Astrocyte of the hippocampus (primary cell): ENCODE measurements at regions not wholly inside any gene's neighbourhood (a gene's known extent, or its start where the extent isn't known, plus 50 kb on each side); places are given as distances from the start of the nearest gene placed in this dataset.

Experiments used
- DNase-seq: peaks from one replicate; pipeline ENCODE4 v3.0.0; 2011; ENCODE audit warnings: low read depth, low spot score

GRCh38 chr6:164113637-164114036 lies 699.1 kb downstream of the QKI start:
- DNase-seq = no peak

- peak; percentile 37 for DNase-seq
Observed at GRCh38 chr6:164109770-164110140, 695.2 kb downstream of the QKI start.

- peak; percentile 78 for DNase-seq
Observed at GRCh38 chr6:164108869-164109769, 694.6 kb downstream of the QKI start.

- DNase-seq = no peak
Observed at GRCh38 chr6:164108092-164108491, 693.6 kb downstream of the QKI start.

GRCh38 chr6:164107297-164107995 lies 692.9 kb downstream of the QKI start:
- DNase-seq = peak; percentile 61

- DNase-seq = peak; percentile 45
Observed at GRCh38 chr6:164106345-164106769, 691.8 kb downstream of the QKI start.

- DNase-seq = no peak
Observed at GRCh38 chr6:164105705-164106104, 691.2 kb downstream of the QKI start.

- no peak for DNase-seq
Observed at GRCh38 chr6:164104432-164104831, 689.9 kb downstream of the QKI start.

GRCh38 chr6:164102693-164103092 lies 688.2 kb downstream of the QKI start:
- DNase-seq = no peak

GRCh38 chr6:164101859-164102258 lies 687.3 kb downstream of the QKI start:
- DNase-seq = no peak

- DNase-seq = peak; percentile 55
Observed at GRCh38 chr6:164099269-164099865, 684.8 kb downstream of the QKI start.

- DNase-seq = peak; percentile 26
Observed at GRCh38 chr6:164098857-164099267, 684.3 kb downstream of the QKI start.

- peak; percentile 73 for DNase-seq
Observed at GRCh38 chr6:164097551-164098398, 683.3 kb downstream of the QKI start.

- no peak for DNase-seq
Observed at GRCh38 chr6:164097056-164097455, 682.5 kb downstream of the QKI start.

GRCh38 chr6:164095056-164095455 lies 680.5 kb downstream of the QKI start:
- DNase-seq = no peak

- DNase-seq = no peak
Observed at GRCh38 chr6:164087870-164088269, 673.4 kb downstream of the QKI start.

- no peak for DNase-seq
Observed at GRCh38 chr6:164087211-164087610, 672.7 kb downstream of the QKI start.

- no peak for DNase-seq
Observed at GRCh38 chr6:164086076-164086887, 671.8 kb downstream of the QKI start.

GRCh38 chr6:164085091-164086075 lies 670.9 kb downstream of the QKI start:
- peak; percentile 98 for DNase-seq

- DNase-seq = no peak
Observed at GRCh38 chr6:164079275-164079600, 664.7 kb downstream of the QKI start.
